Coronary artery (tissue), 2 donors: ENCODE measurements at regions not wholly inside any gene's neighbourhood (a gene's known extent, or its start where the extent isn't known, plus 50 kb on each side); places are given as distances from the start of the nearest gene placed in this dataset.
"Not testable (repeated sequence)": the region's sequence is repeated elsewhere in the genome, so short reads cannot be mapped to it uniquely, and the experiment has no call there.

Source experiments
- DNase-seq: peaks from one replicate; pipeline ENCODE4 v3.0.0-alpha.2; 2017; ENCODE audit warnings: low spot score
- H3K27ac ChIP-seq, 2 donors: fragments of 200-600 bp; sonication (generic); one replicate each; pipeline ENCODE4 v1.5.1; 2016 to 2019
- H3K4me3 ChIP-seq: fragments of 200-600 bp; sonication (generic); 2 replicates; pipeline ENCODE4 v1.5.1; 2016; ENCODE audit warnings: mild to moderate bottlenecking, moderate library complexity
- TF ChIP-seq, protein P1 (sequence below): fragments of 200-600 bp; sonication (generic); IDR thresholded peaks from one replicate; pipeline ENCODE4 v1.5.1; 2019; ENCODE audit warnings: antibody characterized with exemption

DNA sequence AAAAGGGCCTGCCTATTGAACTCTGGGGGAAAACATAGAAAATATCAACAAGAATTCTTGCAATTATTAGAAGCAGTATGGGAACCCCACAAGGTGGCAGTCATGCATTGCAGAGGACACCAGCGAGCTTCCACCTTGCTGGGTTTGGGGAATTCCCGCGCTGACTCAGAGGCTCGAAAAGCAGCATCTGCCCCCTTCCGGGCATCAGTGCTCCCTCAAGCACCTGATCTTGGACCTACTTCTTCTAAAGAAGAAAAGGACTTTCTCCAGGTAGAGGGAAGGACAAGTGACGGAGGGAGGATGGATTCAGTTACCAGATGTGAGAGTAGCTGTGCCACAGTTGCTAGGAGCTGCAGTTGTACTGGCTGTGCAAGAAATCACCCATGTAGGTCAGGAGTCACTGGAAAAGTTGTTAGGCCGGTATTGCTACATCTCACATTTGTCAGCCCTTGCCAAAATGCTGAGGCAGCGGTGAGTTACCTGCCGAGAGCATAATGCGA is 415.7 kb downstream of the DIRAS2 start:
- DNase-seq, H3K4me3 ChIP-seq, H3K27ac ChIP-seq: not testable (repeated sequence)
- TF ChIP-seq, protein P1, sequence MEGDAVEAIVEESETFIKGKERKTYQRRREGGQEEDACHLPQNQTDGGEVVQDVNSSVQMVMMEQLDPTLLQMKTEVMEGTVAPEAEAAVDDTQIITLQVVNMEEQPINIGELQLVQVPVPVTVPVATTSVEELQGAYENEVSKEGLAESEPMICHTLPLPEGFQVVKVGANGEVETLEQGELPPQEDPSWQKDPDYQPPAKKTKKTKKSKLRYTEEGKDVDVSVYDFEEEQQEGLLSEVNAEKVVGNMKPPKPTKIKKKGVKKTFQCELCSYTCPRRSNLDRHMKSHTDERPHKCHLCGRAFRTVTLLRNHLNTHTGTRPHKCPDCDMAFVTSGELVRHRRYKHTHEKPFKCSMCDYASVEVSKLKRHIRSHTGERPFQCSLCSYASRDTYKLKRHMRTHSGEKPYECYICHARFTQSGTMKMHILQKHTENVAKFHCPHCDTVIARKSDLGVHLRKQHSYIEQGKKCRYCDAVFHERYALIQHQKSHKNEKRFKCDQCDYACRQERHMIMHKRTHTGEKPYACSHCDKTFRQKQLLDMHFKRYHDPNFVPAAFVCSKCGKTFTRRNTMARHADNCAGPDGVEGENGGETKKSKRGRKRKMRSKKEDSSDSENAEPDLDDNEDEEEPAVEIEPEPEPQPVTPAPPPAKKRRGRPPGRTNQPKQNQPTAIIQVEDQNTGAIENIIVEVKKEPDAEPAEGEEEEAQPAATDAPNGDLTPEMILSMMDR: peak; percentile 18

DNA sequence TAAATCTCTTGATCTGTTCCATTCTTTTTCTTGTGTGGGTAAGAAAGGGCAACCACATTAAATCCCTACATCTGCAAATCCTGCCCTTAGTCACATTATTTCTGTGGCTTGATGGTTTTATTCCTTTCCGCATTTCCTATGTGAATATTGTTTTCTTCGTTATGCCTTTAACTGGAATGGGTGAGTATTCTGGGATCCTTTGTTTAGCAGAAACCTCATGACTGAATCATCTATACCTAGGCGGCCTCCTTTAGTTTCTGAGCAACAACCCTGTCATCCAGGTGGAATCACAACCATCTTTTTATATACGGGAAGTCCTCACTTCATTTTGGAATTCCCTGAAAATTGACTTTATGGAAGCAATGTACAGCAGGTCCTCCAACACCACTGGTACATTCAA is 409.5 kb downstream of the DIRAS2 start:
- not testable (repeated sequence) for DNase-seq, H3K4me3 ChIP-seq, H3K27ac ChIP-seq

DNA sequence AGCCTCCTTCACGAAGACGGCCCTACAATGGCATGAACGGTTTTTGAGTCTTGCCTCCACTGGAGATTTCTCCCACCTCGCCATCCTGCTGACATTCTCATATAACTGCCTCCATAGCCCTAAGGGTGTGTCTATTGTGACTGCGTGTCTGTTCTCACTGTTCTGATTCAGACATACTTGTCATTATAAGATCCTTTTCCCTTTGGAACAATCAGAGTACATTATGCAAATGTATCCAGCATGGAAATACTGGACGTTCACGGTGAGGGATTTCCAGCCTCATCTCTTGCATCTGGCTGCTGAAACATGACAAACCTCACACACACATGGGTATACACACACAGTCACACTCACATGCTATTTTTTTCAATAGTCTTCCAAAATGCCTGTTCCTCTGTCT is 402.1 kb downstream of the DIRAS2 start:
- Histone ChIP-seq H3K27ac (no peak overlapping the region), H3K4me3 (no peak overlapping the region)
- TF ChIP-seq, protein P1: no peak
- no peak for DNase-seq

DNA sequence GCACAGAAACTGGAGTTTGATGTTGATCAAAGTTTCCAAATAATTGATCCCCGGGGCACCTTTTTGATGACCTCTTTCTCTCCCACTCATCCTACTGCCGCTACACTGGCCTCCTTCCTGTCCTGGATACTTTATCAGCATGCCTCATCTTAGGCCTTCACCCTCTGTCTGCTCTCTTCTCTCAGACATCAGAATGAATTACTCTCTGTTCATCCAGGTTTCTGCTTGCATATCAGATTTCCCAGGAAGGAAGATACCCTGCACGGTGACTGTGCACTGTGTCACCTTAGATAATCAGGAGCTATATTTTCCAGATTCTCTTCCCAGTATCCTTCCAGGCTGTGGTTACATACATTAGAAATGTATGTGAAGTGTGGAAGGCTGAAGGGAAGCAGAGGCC is 397.0 kb downstream of the DIRAS2 start:
- Histone ChIP-seq H3K4me3 (no peak overlapping the region), H3K27ac (no peak overlapping the region)
- TF ChIP-seq, protein P1: no peak
- no peak for DNase-seq

DNA sequence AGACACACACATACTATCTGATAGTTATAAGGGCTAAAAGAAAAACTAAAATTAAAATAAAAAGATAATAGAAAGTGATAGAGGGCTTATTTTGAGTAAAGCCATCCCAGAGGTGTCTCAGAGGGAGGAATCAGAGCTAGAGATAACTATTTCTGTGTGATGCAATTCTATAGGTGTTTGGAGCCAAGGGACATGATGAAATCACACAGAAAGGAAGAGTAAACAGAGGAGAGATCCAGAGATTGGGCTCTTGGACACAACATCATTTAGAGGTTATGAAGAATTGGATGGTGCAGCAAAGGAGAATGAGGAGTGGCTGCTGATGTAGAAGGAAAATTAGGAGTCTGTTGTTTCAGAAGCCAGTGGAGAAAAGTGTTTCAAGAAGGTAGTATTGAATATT is 393.5 kb downstream of the DIRAS2 start:
- Histone ChIP-seq H3K4me3 (no peak overlapping the region), H3K27ac (no peak overlapping the region)
- TF ChIP-seq, protein P1: no peak
- no peak for DNase-seq

DNA sequence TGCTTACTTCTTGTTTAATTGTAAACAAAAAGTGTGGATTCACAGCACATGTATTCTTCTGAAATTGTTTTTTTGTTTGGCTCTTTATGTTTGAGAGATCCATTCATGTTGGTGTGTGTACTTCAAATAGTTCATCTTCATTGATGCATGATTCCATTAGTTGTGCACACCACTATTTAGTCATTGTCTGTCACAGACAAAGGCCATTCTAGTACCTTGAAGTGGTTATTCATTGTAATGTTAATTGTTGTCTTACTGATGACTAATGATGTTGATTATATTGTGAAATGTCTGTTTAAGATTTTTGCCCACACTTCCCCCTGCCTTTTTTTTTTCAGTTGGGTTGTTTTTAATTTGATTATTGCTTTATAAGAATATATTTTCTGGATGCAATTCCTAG is 391.3 kb downstream of the DIRAS2 start:
- Histone ChIP-seq H3K27ac (no peak overlapping the region), H3K4me3 (no peak overlapping the region)
- DNase-seq: no peak
- TF ChIP-seq, protein P1: no peak

DNA sequence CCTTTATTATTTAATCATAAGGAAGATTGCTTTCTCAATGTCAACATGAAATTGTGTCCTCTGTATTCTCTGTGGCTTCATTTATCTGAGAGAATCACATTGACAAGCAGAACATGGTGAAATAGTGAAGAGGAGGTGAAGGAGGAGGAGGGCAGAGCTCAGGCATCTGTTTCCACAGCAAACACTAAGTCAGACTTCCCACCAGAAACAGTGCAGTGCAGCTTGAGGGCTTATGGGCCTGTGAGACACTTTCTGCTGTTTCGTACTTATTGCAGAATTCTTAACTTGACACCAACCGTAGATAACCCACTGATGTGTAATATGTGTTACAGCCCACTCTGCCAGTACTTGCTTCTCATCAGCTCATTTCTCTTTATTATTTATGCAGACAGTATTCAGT is 386.3 kb downstream of the DIRAS2 start:
- TF ChIP-seq, protein P1: no peak
- no peak for DNase-seq
- H3K4me3 ChIP-seq: no peak overlapping the region
- H3K27ac ChIP-seq: no peak overlapping the region
